H1 (cell line): ENCODE measurements at regions not wholly inside any gene's neighbourhood (a gene's known extent, or its start where the extent isn't known, plus 50 kb on each side); places are given as distances from the start of the nearest gene placed in this dataset.
"Not testable (repeated sequence)": the region's sequence is repeated elsewhere in the genome, so short reads cannot be mapped to it uniquely, and the experiment has no call there.

Experiments used
- CTCF ChIA-PET: fragments of 300-600 bp; sonication (Branson Sonifier 250); formaldehyde crosslinking; loops from one replicate; lab custom pipeline; 2021; ENCODE audit not compliant: partially characterized antibody; lab: Charles Lee
- POLR2A ChIA-PET: fragments of 300-600 bp; sonication (Branson Sonifier 250); formaldehyde crosslinking; loops from one replicate; lab custom pipeline; 2021; ENCODE audit warnings: inconsistent platforms; ENCODE audit not compliant: partially characterized antibody; lab: Charles Lee
- DNase-seq, 2 experiments: peaks; one replicate each; pipeline versions ENCODE4 v3.0.0 to v3.0.0-alpha.2; 2010 to 2022; ENCODE audit warnings: low spot score in 2 of 2, low read depth in 1 of 2, mixed read lengths in 1 of 2
- FAIRE-seq: peaks from 2 replicates; lab custom pipeline; 2011; peaks lifted over from hg19 to GRCh38; lab: Jason Lieb, UNC
- H2AFZ ChIP-seq: 2 replicates; pipeline ENCODE4 v1.8.1; 2012; ENCODE audit warnings: low read length, inconsistent platforms
- H2AK5ac ChIP-seq: 2 replicates; pipeline ENCODE4 v1.6.1; 2013; ENCODE audit warnings: low read depth, low read length
- H2BK120ac ChIP-seq: replicated peaks from 2 replicates; pipeline ENCODE3; 2013; ENCODE audit warnings: low read depth, low read length, inconsistent platforms
- H2BK12ac ChIP-seq: 2 replicates; pipeline ENCODE4 v1.6.1; 2013; ENCODE audit warnings: low read depth, low read length
- H2BK15ac ChIP-seq: 2 replicates; pipeline ENCODE4 v1.6.1; 2013; ENCODE audit warnings: low read length
- H2BK20ac ChIP-seq: 2 replicates; pipeline ENCODE4 v1.6.1; 2013; ENCODE audit warnings: low read length
- H2BK5ac ChIP-seq: 2 replicates; pipeline ENCODE4 v1.6.1; 2013; ENCODE audit warnings: low read depth, low read length
- H3K14ac ChIP-seq: 2 replicates; pipeline ENCODE4 v1.6.1; 2013; ENCODE audit warnings: inconsistent platforms; ENCODE audit not compliant: insufficient read length
- H3K18ac ChIP-seq: 2 replicates; pipeline ENCODE4 v1.6.1; 2013; ENCODE audit warnings: low read length; ENCODE audit errors: extremely low read depth
- H3K23ac ChIP-seq: 2 replicates; pipeline ENCODE4 v1.6.1; 2013; ENCODE audit warnings: inconsistent platforms; ENCODE audit not compliant: insufficient read length
- H3K23me2 ChIP-seq: 2 replicates; pipeline ENCODE4 v1.6.1; 2013; ENCODE audit warnings: low read depth, low read length
- H3K27ac ChIP-seq: 2 replicates; pipeline ENCODE4 v1.6.1; 2011; ENCODE audit warnings: low read depth, low read length, inconsistent platforms
- H3K27me3 ChIP-seq, 4 experiments: replicated peaks in 1 of 4; 1 replicate in 1 of 4; 2 replicates in 3 of 4; pipeline versions ENCODE4 v1.6.1 to v1.8.1; 2011 to 2013; ENCODE audit warnings: low read length in 3 of 4, mild to moderate bottlenecking in 3 of 4, inconsistent platforms in 2 of 4, mixed read lengths in 2 of 4, moderate library complexity in 1 of 4; ENCODE audit not compliant: control insufficient read depth in 3 of 4, insufficient read depth in 3 of 4; ENCODE audit errors: extremely low read depth in 1 of 4
- H3K36me3 ChIP-seq, 4 experiments: 2 replicates each; pipeline versions ENCODE4 v1.6.1 to v1.8.1; 2011 to 2013; ENCODE audit warnings: mild to moderate bottlenecking in 4 of 4, low read length in 3 of 4, moderate library complexity in 2 of 4, control low read depth in 1 of 4, inconsistent platforms in 1 of 4; ENCODE audit not compliant: insufficient read depth in 4 of 4, control insufficient read depth in 2 of 4
- H3K4ac ChIP-seq: replicated peaks from 2 replicates; pipeline ENCODE3; 2013; ENCODE audit warnings: low read length, low read depth, mixed read lengths, inconsistent platforms; ENCODE audit not compliant: insufficient read length
- H3K4me1 ChIP-seq, 4 experiments: replicated peaks in 1 of 4; 1 replicate in 1 of 4; 2 replicates in 3 of 4; pipeline versions ENCODE4 v1.6.1 to v1.8.1; 2011 to 2013; ENCODE audit warnings: low read length in 3 of 4, inconsistent platforms in 2 of 4, mixed read lengths in 1 of 4; ENCODE audit not compliant: insufficient read depth in 4 of 4, control insufficient read depth in 3 of 4
- H3K4me2 ChIP-seq, 2 experiments: 2 replicates each; pipeline versions ENCODE4 v1.6.1 to v1.8.1; 2011 to 2013; ENCODE audit warnings: low read depth in 2 of 2, low read length in 2 of 2, control low read depth in 1 of 2, inconsistent platforms in 1 of 2, mild to moderate bottlenecking in 1 of 2; ENCODE audit not compliant: insufficient read depth in 1 of 2
- H3K4me3 ChIP-seq, 4 experiments: fragments of 200-600, 300-600 bp in 1 of 4; sonication (generic), shearing (Covaris generic), sonication (Bioruptor Twin) in 1 of 4; 2 replicates each; pipeline versions ENCODE4 v1.5.1 to v1.8.1; 2011 to 2016; ENCODE audit warnings: low read length in 4 of 4, low read depth in 3 of 4, control low read depth in 2 of 4, inconsistent platforms in 2 of 4, mild to moderate bottlenecking in 2 of 4, mixed read lengths in 1 of 4, moderate library complexity in 1 of 4; ENCODE audit not compliant: insufficient read depth in 2 of 4; ENCODE audit errors: extremely low read depth in 1 of 4
- H3K56ac ChIP-seq: replicated peaks from 2 replicates; pipeline ENCODE3; 2013; ENCODE audit warnings: low read depth, mild to moderate bottlenecking, mixed read lengths, low read length, inconsistent platforms; ENCODE audit not compliant: insufficient read length
- H3K79me1 ChIP-seq: 2 replicates; pipeline ENCODE4 v1.6.1; 2013; ENCODE audit warnings: low read depth, low read length, control low read depth
- H3K79me2 ChIP-seq, 2 experiments: 2 replicates each; pipeline versions ENCODE4 v1.6.1 to v1.8.1; 2012 to 2013; ENCODE audit warnings: low read length in 2 of 2, mild to moderate bottlenecking in 2 of 2, inconsistent platforms in 1 of 2; ENCODE audit not compliant: insufficient read depth in 2 of 2, control insufficient read depth in 1 of 2
- H3K9ac ChIP-seq, 4 experiments: replicated peaks in 1 of 4; 1 replicate in 1 of 4; 2 replicates in 3 of 4; pipeline versions ENCODE4 v1.6.1 to v1.8.1; 2011 to 2013; ENCODE audit warnings: low read depth in 3 of 4, low read length in 3 of 4, control low read depth in 2 of 4, mild to moderate bottlenecking in 2 of 4, moderate library complexity in 2 of 4, inconsistent platforms in 1 of 4; ENCODE audit errors: extremely low read depth in 1 of 4
- H3K9me3 ChIP-seq, 2 experiments: 2 replicates each; pipeline versions ENCODE4 v1.6.1 to v1.8.1; 2012 to 2013; ENCODE audit warnings: mild to moderate bottlenecking in 2 of 2, moderate library complexity in 2 of 2, control low read depth in 1 of 2, inconsistent platforms in 1 of 2, low read depth in 1 of 2, low read length in 1 of 2, mixed read lengths in 1 of 2; ENCODE audit not compliant: insufficient read depth in 2 of 2
- H4K20me1 ChIP-seq, 2 experiments: replicated peaks in 1 of 2; 2 replicates each; pipeline versions ENCODE3 to v1.8.1; 2011 to 2013; ENCODE audit warnings: inconsistent platforms in 2 of 2, low read length in 2 of 2, mild to moderate bottlenecking in 1 of 2; ENCODE audit not compliant: insufficient read depth in 2 of 2, control insufficient read depth in 1 of 2
- H4K5ac ChIP-seq: 2 replicates; pipeline ENCODE4 v1.6.1; 2013; ENCODE audit warnings: low read length, low read depth, mixed read lengths, inconsistent platforms; ENCODE audit not compliant: insufficient read length
- H4K8ac ChIP-seq: 2 replicates; pipeline ENCODE4 v1.8.0; 2013; ENCODE audit warnings: mild to moderate bottlenecking, moderate library complexity, low read length, inconsistent platforms; ENCODE audit not compliant: insufficient read depth; ENCODE audit errors: extremely low read depth
- H4K91ac ChIP-seq: replicated peaks from 2 replicates; pipeline ENCODE3; 2013; ENCODE audit warnings: low read length, mixed read lengths, inconsistent platforms; ENCODE audit not compliant: insufficient read length
- WGBS, 2 experiments: shearing (Covaris generic) in 1 of 2; methylation state at CpG; one replicate each; pipeline versions ENCODE4 v1.1.6 to v1.1.7; 2013 to 2015; ENCODE audit warnings: low lambda C conversion rate in 2 of 2, mixed read lengths in 2 of 2, inconsistent platforms in 1 of 2, low coverage in 1 of 2, missing lambda C conversion rate in 1 of 2; ENCODE audit not compliant: insufficient replicate concordance in 2 of 2, insufficient coverage in 1 of 2, insufficient read length in 1 of 2; ENCODE audit errors: extremely low coverage in 1 of 2, missing lambda C conversion rate in 1 of 2; 5-methylcytosine and 5-hydroxymethylcytosine counted together

DNA sequence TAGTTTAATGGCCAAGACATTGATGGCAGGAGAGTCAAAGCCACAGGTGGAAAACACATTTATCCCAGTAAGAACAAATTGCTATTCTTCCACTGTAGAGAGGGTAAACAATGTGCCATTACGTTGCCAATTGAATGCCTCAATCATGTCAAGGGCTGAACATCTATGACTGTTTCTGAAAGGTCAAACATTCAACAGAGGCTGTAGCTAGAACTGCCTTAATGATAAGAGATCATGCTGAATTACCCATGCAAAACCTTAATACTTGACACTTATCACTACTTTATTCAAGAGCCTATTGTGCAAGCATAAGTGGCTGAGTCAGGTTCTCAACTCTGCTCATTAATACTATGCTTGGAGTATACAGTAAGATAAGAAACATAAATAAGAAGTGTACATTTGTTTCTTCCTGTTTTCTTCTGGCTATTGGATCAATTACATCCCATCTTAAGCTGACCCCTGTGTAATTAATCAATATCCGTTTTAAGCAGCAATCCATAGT is 409.5 kb downstream of the OR4F29 start:
- H2BK120ac ChIP-seq, H3K14ac ChIP-seq, DNase-seq, H3K4ac ChIP-seq, H4K5ac ChIP-seq, H2AK5ac ChIP-seq, H3K4me3 ChIP-seq, H3K9me3 ChIP-seq, H2BK20ac ChIP-seq, H3K79me1 ChIP-seq, H3K56ac ChIP-seq, H4K20me1 ChIP-seq, H4K8ac ChIP-seq, H2BK15ac ChIP-seq, CTCF ChIA-PET, H3K23me2 ChIP-seq, H4K91ac ChIP-seq, H2AFZ ChIP-seq, H2BK12ac ChIP-seq, H3K4me2 ChIP-seq, H3K27me3 ChIP-seq, H3K18ac ChIP-seq, H3K36me3 ChIP-seq, H3K79me2 ChIP-seq, H3K27ac ChIP-seq, FAIRE-seq, H3K23ac ChIP-seq, H2BK5ac ChIP-seq, POLR2A ChIA-PET, H3K9ac ChIP-seq, H3K4me1 ChIP-seq: not testable (repeated sequence)
- WGBS, 2 experiments, result no CpG with 5 or more reads among the region's 2 CpGs

DNA sequence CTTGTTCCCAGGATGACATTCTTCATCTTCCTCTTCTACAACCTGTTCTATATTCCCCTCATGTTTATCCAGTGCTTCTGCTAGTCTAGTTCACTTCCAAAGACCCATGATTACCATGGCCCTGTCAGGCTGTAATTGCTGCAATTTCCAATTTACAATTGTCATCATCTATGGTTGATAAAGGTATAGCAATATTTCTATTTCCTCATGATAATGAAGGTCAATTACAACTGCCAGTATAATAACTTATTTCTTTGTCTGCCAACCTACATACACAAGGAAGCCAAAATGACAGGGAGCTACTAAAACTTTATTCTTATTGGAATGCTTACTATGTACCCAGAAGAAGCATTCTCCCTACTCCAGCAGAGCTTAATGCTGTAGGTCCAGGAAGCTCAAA is 410.3 kb downstream of the OR4F29 start:
- H3K23ac ChIP-seq, H3K4me3 ChIP-seq, H2AFZ ChIP-seq, H3K27me3 ChIP-seq, H4K91ac ChIP-seq, H4K5ac ChIP-seq, H4K8ac ChIP-seq, H3K79me1 ChIP-seq, CTCF ChIA-PET, H2BK120ac ChIP-seq, H3K36me3 ChIP-seq, H3K9me3 ChIP-seq, POLR2A ChIA-PET, H2BK20ac ChIP-seq, H2BK5ac ChIP-seq, H3K23me2 ChIP-seq, H2BK15ac ChIP-seq, H2AK5ac ChIP-seq, FAIRE-seq, H3K9ac ChIP-seq, H3K18ac ChIP-seq, DNase-seq, H3K4me2 ChIP-seq, H3K14ac ChIP-seq, H3K79me2 ChIP-seq, H3K56ac ChIP-seq, H3K27ac ChIP-seq, H3K4ac ChIP-seq, H4K20me1 ChIP-seq, H2BK12ac ChIP-seq, H3K4me1 ChIP-seq: not testable (repeated sequence)
